ENCODE measurements at regions not wholly inside any gene's neighbourhood (a gene's known extent, or its start where the extent isn't known, plus 50 kb on each side); places are given as distances from the start of the nearest gene placed in this dataset.
"Not testable (repeated sequence)": the region's sequence is repeated elsewhere in the genome, so short reads cannot be mapped to it uniquely, and the experiment has no call there.

- no peak for DNase-seq
Observed at GRCh38 chr14:28294834-28295440, 471.6 kb upstream of the FOXG1 start.

- no peak for DNase-seq
Observed at GRCh38 chr14:28297559-28297958, 469.0 kb upstream of the FOXG1 start.

GRCh38 chr14:28298156-28298555 lies 468.4 kb upstream of the FOXG1 start:
- DNase-seq: no peak

- DNase-seq: no peak
Observed at GRCh38 chr14:28299227-28299626, 467.4 kb upstream of the FOXG1 start.

- no peak for DNase-seq
Observed at GRCh38 chr14:28300356-28300755, 466.2 kb upstream of the FOXG1 start.

GRCh38 chr14:28301179-28301578 lies 465.4 kb upstream of the FOXG1 start:
- no peak for DNase-seq

- no peak for DNase-seq
Observed at GRCh38 chr14:28303248-28303647, 463.3 kb upstream of the FOXG1 start.

GRCh38 chr14:28305938-28306337 lies 460.6 kb upstream of the FOXG1 start:
- no peak for DNase-seq

GRCh38 chr14:28307506-28307905 lies 459.1 kb upstream of the FOXG1 start:
- DNase-seq: no peak

GRCh38 chr14:28308734-28309133 lies 457.9 kb upstream of the FOXG1 start:
- no peak for DNase-seq

GRCh38 chr14:28317890-28318675 lies 448.5 kb upstream of the FOXG1 start:
- not testable (repeated sequence) for DNase-seq

- DNase-seq: no peak
Observed at GRCh38 chr14:28321475-28322244, 444.9 kb upstream of the FOXG1 start.

- DNase-seq: no peak
Observed at GRCh38 chr14:28323366-28323765, 443.2 kb upstream of the FOXG1 start.

- no peak for DNase-seq
Observed at GRCh38 chr14:28323951-28324741, 442.4 kb upstream of the FOXG1 start.

- no peak for DNase-seq
Observed at GRCh38 chr14:28340816-28341215, 425.8 kb upstream of the FOXG1 start.

- no peak for DNase-seq
Observed at GRCh38 chr14:28344381-28344780, 422.2 kb upstream of the FOXG1 start.

- DNase-seq: no peak
Observed at GRCh38 chr14:28348797-28349196, 417.8 kb upstream of the FOXG1 start.

GRCh38 chr14:28356819-28357218 lies 409.8 kb upstream of the FOXG1 start:
- DNase-seq: no peak

GRCh38 chr14:28361486-28361885 lies 405.1 kb upstream of the FOXG1 start:
- no peak for DNase-seq

- DNase-seq: no peak
Observed at GRCh38 chr14:28365510-28365909, 401.1 kb upstream of the FOXG1 start.

GRCh38 chr14:28373721-28374120 lies 392.9 kb upstream of the FOXG1 start:
- DNase-seq: no peak

- no peak for DNase-seq
Observed at GRCh38 chr14:28375295-28375694, 391.3 kb upstream of the FOXG1 start.

GRCh38 chr14:28381656-28382055 lies 384.9 kb upstream of the FOXG1 start:
- DNase-seq: no peak

Measured in DMS79 treated with DMSO at 0.1 percent for 48 hours (cell line).